CD4-positive, alpha-beta T cell treated with Interleukin-4 for 1 hour (primary cell): ENCODE measurements at regions not wholly inside any gene's neighbourhood (a gene's known extent, or its start where the extent isn't known, plus 50 kb on each side); places are given as distances from the start of the nearest gene placed in this dataset.

Source experiments
- DNase-seq, 2 donors: peaks; one replicate each; pipeline ENCODE4 v3.0.0-alpha.2; 2020 to 2022

DNA sequence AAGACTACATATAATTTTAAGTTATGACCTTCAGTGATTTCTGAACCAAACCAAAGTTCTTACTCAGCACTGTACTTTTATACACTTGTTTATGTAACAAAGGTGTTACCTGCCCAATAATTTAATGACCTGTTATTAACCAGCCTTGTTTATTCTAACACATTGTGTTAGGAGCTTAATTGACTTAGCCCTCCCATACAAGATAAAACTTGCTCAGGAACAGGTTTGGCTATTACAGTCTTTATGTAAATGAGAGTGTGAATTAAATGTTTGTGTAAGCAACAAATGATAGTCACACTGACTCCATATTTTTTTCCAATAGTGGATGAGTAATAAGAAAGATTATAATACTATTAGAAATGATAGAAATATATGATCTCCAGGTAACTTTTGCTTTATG, 51.8 kb upstream of the MYCBP2 start:
- DNase-seq: no peak

- no peak for DNase-seq
These were observed 50.1 kb upstream of the MYCBP2 start for GRCh38 chr13:77377016-77377415.
